ENCODE measurements at regions not wholly inside any gene's neighbourhood (a gene's known extent, or its start where the extent isn't known, plus 50 kb on each side); places are given as distances from the start of the nearest gene placed in this dataset.
A peak's percentile ranks its signal among the peaks of the same experiment; 100 is the strongest.
"Not testable (repeated sequence)": the region's sequence is repeated elsewhere in the genome, so short reads cannot be mapped to it uniquely, and the experiment has no call there.

DNA sequence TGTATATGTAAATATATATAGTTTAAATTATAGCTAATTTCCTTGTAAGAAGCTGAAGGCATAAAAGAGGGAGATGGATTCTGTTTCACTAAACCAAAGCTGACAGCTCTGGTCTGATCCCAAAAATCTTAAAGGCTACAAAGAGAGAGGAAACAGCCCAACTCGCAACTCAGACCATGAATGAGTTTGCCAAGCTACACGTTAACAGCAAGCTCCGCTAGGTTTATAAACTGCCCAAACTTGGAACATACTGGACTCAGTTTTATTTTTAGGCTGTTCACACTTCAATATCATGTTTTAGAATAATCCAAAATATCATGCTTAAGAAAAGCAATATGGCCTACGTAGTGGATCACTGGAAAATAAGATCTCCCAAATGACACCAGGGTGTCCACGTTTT is 318.3 kb upstream of the RPS23 start:
- DNase-seq (ENCODE audit: low spot score in 2 of 2) = no peak
- no peaks in the 10 kb centered on the region for H3K36me3 ChIP-seq (replicated peaks)
- in situ Hi-C loops (cut with MboI; ENCODE audit: low sequenced_read_pairs) = no loop called here
- H3K4me3 ChIP-seq = no peak overlapping the region
- no peaks in the 10 kb centered on the region for H3K27me3 ChIP-seq (ENCODE audit: low read depth)
- no peaks in the 10 kb centered on the region; the same call in 1 of the 2 replicates for H3K4me1 ChIP-seq
- no peaks in the 10 kb centered on the region for H3K9me3 ChIP-seq

DNA sequence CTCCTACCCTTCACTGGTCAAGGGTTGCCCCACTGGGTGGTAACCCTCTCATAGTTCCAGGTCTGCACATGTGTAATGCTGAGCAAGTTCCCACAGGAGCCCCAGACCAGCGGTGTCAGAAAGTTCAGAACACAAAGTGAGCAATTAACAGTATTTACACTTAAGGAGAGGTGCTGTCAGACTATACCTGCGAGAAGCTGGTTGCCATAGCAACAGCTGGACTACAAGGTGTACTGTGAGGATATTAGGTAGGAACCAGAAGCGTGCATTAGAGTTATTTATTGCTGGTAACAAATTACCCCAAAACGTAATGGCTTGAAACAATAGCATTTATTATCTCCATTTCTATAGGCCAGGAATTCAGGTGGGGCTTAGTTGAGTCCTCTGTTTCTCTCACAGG is 317.0 kb upstream of the RPS23 start:
- Histone ChIP-seq H3K4me3 (no peak overlapping the region), H3K9me3 (no peaks in the 10 kb centered on the region), H3K36me3 (replicated peaks) (no peaks in the 10 kb centered on the region), H3K27me3 (ENCODE audit: low read depth) (no peaks in the 10 kb centered on the region), H3K4me1 (no peaks in the 10 kb centered on the region; the same call in 1 of the 2 replicates)
- in situ Hi-C loops (cut with MboI; ENCODE audit: low sequenced_read_pairs) = no loop called here
- DNase-seq (ENCODE audit: low spot score in 2 of 2) = no peak

DNA sequence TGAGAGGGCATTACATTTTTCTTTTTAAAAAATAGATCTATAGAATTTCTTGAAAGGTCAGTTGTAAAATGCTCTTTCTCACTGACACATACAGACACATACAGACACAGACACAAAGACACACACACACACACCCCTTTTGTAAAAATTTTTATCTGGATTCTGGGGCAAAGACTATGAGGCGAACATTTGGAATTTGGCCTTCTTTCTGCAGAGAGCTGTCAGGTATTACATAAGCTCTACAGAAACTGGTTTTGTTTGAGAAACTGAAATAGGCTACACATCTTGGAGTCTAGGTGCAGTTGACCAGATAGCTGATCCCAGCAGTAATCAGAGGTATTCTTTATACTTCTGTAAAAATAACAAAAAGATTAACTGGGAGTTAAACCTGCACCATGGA is 315.9 kb upstream of the RPS23 start:
- Histone ChIP-seq H3K27me3 (ENCODE audit: low read depth) (no peaks in the 10 kb centered on the region), H3K4me3 (no peak overlapping the region), H3K36me3 (replicated peaks) (no peaks in the 10 kb centered on the region), H3K9me3 (no peaks in the 10 kb centered on the region), H3K4me1 (no peaks in the 10 kb centered on the region; the same call in 1 of the 2 replicates)
- in situ Hi-C loops (cut with MboI; ENCODE audit: low sequenced_read_pairs) = no loop called here
- no peak for DNase-seq (ENCODE audit: low spot score in 2 of 2)

- H3K27me3 ChIP-seq (ENCODE audit: low read depth) = no peaks in the 10 kb centered on the region
- DNase-seq (ENCODE audit: low spot score in 2 of 2) = no peak
- in situ Hi-C loops (cut with MboI; ENCODE audit: low sequenced_read_pairs) = no loop called here
- H3K9me3 ChIP-seq = no peaks in the 10 kb centered on the region
- no peaks in the 10 kb centered on the region for H3K36me3 ChIP-seq (replicated peaks)
- no peaks in the 10 kb centered on the region; the same call in 1 of the 2 replicates for H3K4me1 ChIP-seq
- H3K4me3 ChIP-seq = no peak overlapping the region
These were observed 315.3 kb upstream of the RPS23 start for GRCh38 chr5:82593481-82593880.

DNA sequence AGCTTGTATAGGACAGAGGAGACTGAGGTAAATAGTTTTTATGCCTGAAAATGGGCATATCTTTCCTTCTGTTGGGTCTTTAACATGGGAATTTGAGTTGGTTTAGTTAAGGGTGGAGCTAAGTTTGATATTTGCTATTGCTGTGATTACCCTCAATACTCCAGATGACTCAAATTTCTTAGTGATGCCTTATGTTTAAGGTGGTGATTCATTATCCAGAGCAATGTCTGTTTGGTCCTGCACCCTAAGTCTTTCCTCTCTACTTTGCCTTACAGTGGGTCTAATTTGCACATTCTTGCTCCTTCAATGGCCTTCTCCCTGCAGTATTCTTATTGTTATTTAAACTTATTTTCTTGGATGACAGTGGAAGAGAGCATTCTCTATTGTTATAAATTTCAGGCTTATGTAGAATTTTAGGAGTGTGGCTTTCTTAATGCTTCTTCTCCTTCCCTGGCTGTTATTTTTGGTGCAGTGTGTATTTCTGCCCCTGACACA is 312.9 kb upstream of the RPS23 start:
- Histone ChIP-seq H3K4me1 (no peaks in the 10 kb centered on the region; the same call in 1 of the 2 replicates), H3K36me3 (replicated peaks) (no peaks in the 10 kb centered on the region), H3K9me3 (no peaks in the 10 kb centered on the region), H3K4me3 (no peak overlapping the region), H3K27me3 (ENCODE audit: low read depth) (no peaks in the 10 kb centered on the region)
- peak in 1 of 2 experiments; percentile 42 for DNase-seq (ENCODE audit: low spot score in 2 of 2)
- in situ Hi-C loops (cut with MboI; ENCODE audit: low sequenced_read_pairs) = no loop called here

DNA sequence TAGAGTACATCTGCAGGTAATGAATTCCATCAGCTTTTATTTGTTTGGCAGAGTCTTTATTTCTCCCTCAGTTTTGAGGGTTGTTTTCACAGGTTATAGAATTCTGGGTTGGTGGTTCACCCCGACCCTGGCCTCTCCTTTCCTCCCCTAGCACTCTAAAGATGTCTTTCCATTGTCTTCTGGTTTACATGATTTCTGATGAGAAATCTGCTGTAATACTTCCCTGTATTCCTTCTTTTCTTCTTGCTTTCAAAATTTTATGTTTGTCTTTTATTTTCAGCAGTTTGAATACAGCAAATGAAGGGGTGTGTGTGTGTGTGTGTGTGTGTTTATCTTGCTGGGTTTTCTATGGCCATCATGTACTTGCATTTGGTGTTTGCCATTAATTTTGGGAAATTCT is 312.0 kb upstream of the RPS23 start:
- Histone ChIP-seq H3K9me3 (no peaks in the 10 kb centered on the region), H3K4me3 (no peak overlapping the region), H3K4me1 (no peaks in the 10 kb centered on the region; the same call in 1 of the 2 replicates), H3K27me3 (ENCODE audit: low read depth) (no peaks in the 10 kb centered on the region), H3K36me3 (replicated peaks) (no peaks in the 10 kb centered on the region)
- in situ Hi-C loops (cut with MboI; ENCODE audit: low sequenced_read_pairs) = no loop called here
- no peak for DNase-seq (ENCODE audit: low spot score in 2 of 2)

DNA sequence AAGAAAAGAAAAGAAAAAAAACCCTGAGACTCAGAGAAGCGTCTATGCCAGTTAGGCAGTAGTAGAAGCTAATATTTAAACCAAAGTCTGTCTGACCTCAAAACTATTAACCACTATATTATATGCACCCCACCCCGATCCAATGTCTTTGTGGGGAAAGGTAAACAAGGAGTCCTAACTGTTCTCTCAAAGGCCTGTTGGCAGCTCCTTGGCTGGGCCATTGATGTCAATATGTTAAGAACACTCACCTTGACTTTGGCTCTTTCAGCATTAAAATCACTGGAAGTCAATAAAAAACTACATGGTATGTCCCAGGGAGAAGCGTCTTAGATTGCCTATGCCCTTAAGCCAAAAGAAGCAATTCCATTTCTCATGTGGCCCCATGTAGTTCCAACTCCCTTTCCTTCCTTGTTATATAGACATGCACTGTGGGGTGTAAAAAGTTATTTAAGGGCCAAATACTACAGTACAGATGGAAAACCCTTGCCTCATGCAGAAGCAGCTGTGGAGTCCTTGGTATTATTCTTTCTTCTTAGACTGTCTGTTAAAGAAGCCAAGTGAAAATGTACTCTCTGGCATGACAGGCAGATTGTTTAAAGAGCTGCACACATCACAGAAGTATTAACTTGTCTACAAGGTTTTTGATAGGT is 308.6 kb upstream of the RPS23 start:
- in situ Hi-C loops (cut with MboI; ENCODE audit: low sequenced_read_pairs) = no loop called here
- no peak for DNase-seq (ENCODE audit: low spot score in 2 of 2)
- Histone ChIP-seq H3K27me3 (ENCODE audit: low read depth) (no peaks in the 10 kb centered on the region), H3K4me1 (no peaks in the 10 kb centered on the region; the same call in 1 of the 2 replicates), H3K9me3 (no peaks in the 10 kb centered on the region), H3K4me3 (no peak overlapping the region), H3K36me3 (replicated peaks) (no peaks in the 10 kb centered on the region)

DNA sequence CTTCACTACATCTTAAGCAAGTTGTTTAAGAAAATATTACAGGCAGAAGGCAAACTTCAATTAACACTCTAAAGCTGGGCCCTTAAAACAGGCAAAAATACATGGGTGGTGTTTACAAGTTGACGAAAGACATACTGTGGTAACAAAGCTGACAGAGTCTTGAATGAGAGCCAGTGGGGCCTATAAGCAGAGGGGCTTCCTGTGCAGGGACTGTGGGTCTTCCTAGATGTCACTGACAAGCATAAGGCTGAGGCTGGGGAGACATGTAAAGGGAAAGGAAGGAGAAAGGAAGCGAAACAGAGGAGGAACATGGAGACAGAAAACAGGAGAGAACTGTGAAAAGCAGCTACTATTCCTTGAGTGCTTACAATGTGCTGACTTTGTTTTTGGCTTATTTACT is 308.0 kb upstream of the RPS23 start:
- Histone ChIP-seq H3K36me3 (replicated peaks) (no peaks in the 10 kb centered on the region), H3K9me3 (no peaks in the 10 kb centered on the region), H3K4me3 (no peak overlapping the region), H3K27me3 (ENCODE audit: low read depth) (no peaks in the 10 kb centered on the region), H3K4me1 (no peaks in the 10 kb centered on the region)
- in situ Hi-C loops (cut with MboI; ENCODE audit: low sequenced_read_pairs) = no loop called here
- DNase-seq (ENCODE audit: low spot score in 2 of 2) = no peak

DNA sequence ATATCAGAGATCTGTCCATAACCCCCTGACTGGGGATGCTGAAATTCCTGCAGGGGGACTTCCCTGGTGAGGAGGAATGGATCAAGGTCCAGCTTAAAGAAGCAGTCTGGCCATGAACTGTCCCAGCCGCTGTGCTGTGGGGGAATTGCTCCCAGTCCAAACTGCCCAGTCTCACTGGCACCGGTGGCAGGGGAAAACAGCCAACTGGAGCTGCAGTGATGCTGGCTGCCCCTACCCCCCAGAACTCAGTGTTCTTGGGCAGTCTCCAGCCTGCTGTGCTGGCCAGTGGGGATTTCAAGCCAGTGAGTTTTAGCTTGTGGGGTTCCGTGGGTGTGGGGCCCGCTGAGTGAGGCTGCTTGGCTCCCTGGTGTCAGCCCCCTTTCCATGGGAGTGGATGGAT is 306.5 kb upstream of the RPS23 start:
- in situ Hi-C loops (cut with MboI; ENCODE audit: low sequenced_read_pairs) = no loop called here
- no peak overlapping the region for H3K4me3 ChIP-seq
- no peaks in the 10 kb centered on the region for H3K9me3 ChIP-seq
- DNase-seq (ENCODE audit: low spot score in 2 of 2) = no peak
- H3K4me1 ChIP-seq = no peaks in the 10 kb centered on the region
- H3K27me3 ChIP-seq (ENCODE audit: low read depth) = no peaks in the 10 kb centered on the region
- no peaks in the 10 kb centered on the region for H3K36me3 ChIP-seq (replicated peaks)

DNA sequence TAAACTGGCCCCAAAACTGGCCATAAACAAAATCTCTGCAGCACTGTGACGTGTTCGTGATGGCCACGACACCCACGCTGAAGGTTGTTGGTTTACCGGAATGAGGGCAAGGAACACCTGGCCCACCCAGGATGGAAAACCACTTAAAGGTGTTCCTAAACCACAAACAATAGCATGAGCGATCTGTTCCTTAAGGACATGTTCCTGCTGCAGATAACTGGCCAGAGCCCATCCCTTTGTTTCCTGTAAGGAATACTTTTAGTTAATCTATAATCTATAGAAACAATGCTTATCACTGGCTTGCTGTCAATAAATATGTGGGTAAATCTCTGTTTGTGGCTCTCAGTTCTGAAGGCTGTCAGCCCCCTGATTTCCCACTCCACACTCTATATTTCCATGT is 305.2 kb upstream of the RPS23 start:
- DNase-seq (ENCODE audit: low spot score in 2 of 2); in situ Hi-C loops (cut with MboI; ENCODE audit: low sequenced_read_pairs); H3K27me3 ChIP-seq (ENCODE audit: low read depth); H3K4me1 ChIP-seq; H3K4me3 ChIP-seq; H3K9me3 ChIP-seq; H3K36me3 ChIP-seq (replicated peaks): not testable (repeated sequence)

DNA sequence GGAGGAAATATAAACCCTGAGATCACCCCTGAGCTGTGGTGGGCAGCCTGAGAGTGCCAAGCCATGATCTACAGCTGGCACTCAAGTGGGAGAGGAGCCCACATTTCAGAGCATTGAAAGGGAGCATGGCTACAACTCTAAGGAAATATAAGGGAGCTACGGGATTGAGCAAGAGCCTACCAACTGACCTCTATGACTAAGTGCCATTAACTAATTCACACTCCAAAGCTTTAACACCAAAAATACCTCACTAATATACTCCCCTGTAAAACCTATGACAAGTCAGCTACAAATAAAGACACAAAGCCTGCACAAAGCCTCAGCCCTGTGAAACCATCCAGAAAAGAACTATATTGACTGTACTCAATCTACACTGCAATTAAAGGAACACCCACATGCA is 286.8 kb upstream of the RPS23 start:
- in situ Hi-C loops (cut with MboI; ENCODE audit: low sequenced_read_pairs) = no loop called here
- DNase-seq (ENCODE audit: low spot score in 2 of 2) = no peak

GRCh38 chr5:82563745-82564144 is 285.6 kb upstream of the RPS23 start:
- Histone ChIP-seq H3K27me3 (ENCODE audit: low read depth) (no peaks in the 10 kb centered on the region; the same call in 1 of the 2 replicates), H3K4me3 (no peak overlapping the region)
- in situ Hi-C loops (cut with MboI; ENCODE audit: low sequenced_read_pairs) = no loop called here

More for the DNA sequence above, 286.8 kb upstream of the RPS23 start:
- H3K36me3 ChIP-seq (replicated peaks) = no peaks in the 10 kb centered on the region
- H3K4me1 ChIP-seq = no peaks in the 10 kb centered on the region
- H3K27me3 ChIP-seq (ENCODE audit: low read depth) = no peaks in the 10 kb centered on the region; the same call in 1 of the 2 replicates
- H3K4me3 ChIP-seq = no peak overlapping the region
- H3K9me3 ChIP-seq = no peaks in the 10 kb centered on the region

GRCh38 chr5:82562696-82563240 is 284.6 kb upstream of the RPS23 start:
- Histone ChIP-seq H3K27me3 (ENCODE audit: low read depth) (no peaks in the 10 kb centered on the region; the same call in 1 of the 2 replicates), H3K4me1 (no peaks in the 10 kb centered on the region), H3K36me3 (replicated peaks) (no peaks in the 10 kb centered on the region), H3K9me3 (no peaks in the 10 kb centered on the region), H3K4me3 (no peak overlapping the region)
- no peak for DNase-seq (ENCODE audit: low spot score in 2 of 2)
- in situ Hi-C loops (cut with MboI; ENCODE audit: low sequenced_read_pairs) = no loop called here

More at GRCh38 chr5:82563745-82564144, 285.6 kb upstream of the RPS23 start:
- Histone ChIP-seq H3K36me3 (replicated peaks) (no peaks in the 10 kb centered on the region), H3K4me1 (no peaks in the 10 kb centered on the region), H3K9me3 (no peaks in the 10 kb centered on the region)
- no peak for DNase-seq (ENCODE audit: low spot score in 2 of 2)

DNA sequence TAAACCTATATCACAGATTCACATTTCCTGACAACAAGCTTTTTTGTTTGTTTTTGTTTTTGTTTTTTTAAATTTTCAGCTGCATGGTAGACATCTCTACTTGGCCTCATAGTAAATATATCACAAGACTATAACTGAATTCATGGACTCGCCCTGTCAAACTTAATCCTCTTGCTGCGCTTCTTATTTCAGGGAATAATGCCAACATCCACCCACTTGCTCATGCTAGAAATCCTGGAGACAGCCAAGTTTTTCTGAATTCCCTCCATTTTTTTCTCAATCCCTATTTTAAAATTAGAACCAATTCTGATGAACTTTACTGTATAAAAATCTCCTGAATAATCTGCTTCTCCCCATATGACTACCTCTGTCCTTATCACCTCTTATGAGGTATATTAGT is 283.6 kb upstream of the RPS23 start:
- no peak overlapping the region for H3K4me3 ChIP-seq
- H3K4me1 ChIP-seq = no peaks in the 10 kb centered on the region
- DNase-seq (ENCODE audit: low spot score in 2 of 2) = no peak
- no peaks in the 10 kb centered on the region for H3K9me3 ChIP-seq
- no peaks in the 10 kb centered on the region; the same call in 1 of the 2 replicates for H3K27me3 ChIP-seq (ENCODE audit: low read depth)
- in situ Hi-C loops (cut with MboI; ENCODE audit: low sequenced_read_pairs) = no loop called here
- H3K36me3 ChIP-seq (replicated peaks) = no peaks in the 10 kb centered on the region
